Activated CD4-positive, alpha-beta T cell treated with anti-CD3 and anti-CD28 coated beads, Interleukin-2, amount 50 U/mL, for 24 hours (primary cell): ENCODE measurements at regions not wholly inside any gene's neighbourhood (a gene's known extent, or its start where the extent isn't known, plus 50 kb on each side); places are given as distances from the start of the nearest gene placed in this dataset.
"Not testable (repeated sequence)": the region's sequence is repeated elsewhere in the genome, so short reads cannot be mapped to it uniquely, and the experiment has no call there.

Experiments used
- DNase-seq, 2 donors: peaks; one replicate each; pipeline ENCODE4 v3.0.0-alpha.2; 2020; ENCODE audit warnings: low read depth in 1 of 2, low spot score in 1 of 2

DNA sequence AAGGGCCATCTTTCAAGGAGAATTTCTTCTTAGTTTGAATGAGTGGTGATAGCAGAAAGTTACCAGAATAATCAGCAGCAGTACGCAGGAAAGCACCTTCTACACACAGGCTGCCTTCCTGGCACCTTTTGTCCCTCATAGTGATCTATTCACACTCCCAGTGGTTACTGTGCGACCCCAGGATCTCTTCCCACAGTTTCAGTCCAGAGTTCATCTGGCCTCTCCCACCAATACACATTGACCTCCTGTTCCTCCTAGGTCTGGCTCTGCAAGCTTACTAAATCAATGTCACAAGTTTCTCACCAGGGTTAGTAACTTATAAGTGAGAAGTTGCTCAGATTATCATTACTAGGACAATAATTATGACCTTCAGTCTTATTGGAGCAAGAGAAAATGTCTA is 99.1 kb upstream of the PIK3R1 start:
- DNase-seq: no peak

GRCh38 chr5:68115584-68115983 is 100.0 kb upstream of the PIK3R1 start:
- no peak for DNase-seq

- no peak for DNase-seq
Measured at GRCh38 chr5:68114378-68115040, 101.0 kb upstream of the PIK3R1 start.

GRCh38 chr5:68112658-68113057 is 102.9 kb upstream of the PIK3R1 start:
- DNase-seq: no peak

DNA sequence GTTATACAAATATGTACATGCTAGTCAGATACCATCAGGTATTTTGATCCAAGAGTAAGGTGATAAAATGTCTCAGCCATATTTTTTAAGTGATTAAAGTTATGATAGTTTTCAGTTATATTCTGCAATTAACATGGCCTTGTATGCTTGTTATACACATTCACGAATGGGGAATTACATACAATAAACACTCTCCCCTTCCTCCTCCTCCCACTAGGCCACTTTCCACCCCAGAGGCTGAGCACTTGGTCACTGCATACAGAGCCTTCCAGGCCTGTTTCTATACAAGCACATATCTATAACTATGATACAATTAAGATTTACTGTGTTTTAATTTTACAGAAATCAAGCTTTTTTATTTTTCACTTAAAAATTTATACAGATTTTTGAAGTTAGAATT is 104.7 kb upstream of the PIK3R1 start:
- DNase-seq: no peak

DNA sequence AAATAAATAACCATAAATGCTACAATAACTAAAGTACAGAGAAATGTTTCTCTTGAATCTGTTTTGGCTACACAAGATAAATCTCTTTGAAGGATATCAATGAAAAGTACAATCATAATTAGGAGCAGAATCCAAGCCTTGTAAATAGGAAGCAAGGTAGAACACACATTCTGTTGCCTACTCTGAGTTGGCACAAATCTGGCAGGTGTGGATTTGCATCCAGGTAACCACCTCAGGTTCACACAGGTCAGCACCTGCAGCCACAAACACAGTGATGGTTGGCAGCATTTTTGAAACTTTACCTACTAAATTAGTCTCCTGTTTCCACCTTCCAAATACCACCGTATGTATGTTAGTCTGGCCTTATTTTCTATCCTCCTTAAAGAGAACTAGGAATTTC is 105.3 kb upstream of the PIK3R1 start:
- DNase-seq: no peak

DNA sequence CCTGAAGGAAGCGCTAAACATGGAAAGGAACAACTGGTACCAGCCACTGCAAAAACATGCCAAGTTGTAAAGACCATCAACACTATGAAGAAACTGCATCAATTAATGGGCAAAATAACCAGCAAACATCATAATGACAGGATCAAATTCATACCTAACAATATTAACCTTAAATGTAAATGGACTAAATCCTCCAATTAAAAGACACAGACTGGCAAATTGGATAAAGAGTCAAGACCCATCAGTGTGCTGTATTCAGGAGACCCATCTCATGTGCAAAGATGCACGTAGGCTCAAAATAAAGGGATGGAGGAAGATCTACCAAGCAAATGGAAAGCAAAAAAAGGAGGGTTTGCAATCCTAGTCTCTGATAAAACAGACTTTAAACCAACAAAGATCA is 111.3 kb upstream of the PIK3R1 start:
- not testable (repeated sequence) for DNase-seq

DNA sequence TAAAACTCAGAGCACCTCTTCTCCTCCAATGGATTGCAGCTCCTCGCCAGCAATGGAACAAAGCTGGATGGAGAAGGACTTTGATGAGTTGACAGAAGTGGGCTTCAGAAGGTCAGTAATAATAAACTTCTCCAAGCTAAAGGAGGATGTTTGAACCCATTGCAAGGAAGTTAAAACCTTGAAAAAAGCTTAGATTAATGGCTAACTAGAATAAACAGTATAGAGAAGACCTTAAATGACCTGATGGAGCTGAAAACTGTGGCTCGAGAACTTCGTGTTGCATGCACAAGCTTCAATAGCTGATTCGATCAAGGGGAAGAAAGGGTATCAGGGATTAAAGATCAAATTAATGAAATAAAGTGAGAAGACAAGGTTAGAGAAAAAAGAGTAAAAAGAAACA is 112.3 kb upstream of the PIK3R1 start:
- not testable (repeated sequence) for DNase-seq

- no peak for DNase-seq
Measured at GRCh38 chr5:68099327-68099726, 116.2 kb upstream of the PIK3R1 start.

GRCh38 chr5:68093455-68094159 is 121.9 kb upstream of the PIK3R1 start:
- no peak for DNase-seq

DNA sequence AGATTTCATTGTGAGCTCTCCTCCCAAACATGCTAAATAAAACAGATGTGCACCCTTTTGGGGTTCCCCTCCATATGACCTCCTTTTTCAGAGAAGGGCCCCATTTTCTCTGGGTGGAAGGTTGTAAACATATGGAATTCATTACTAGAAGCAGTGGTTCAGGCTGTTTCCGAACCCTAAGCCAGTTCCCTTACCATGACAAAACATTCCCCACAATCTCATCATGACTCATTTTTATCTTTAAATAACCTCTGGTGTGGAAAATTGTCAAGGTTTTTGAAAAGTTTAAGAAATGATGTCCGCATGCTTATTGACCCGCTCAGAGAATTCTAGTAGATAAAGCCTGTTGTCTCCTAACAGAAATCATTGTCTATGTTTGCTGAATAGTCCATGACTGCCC is 127.3 kb upstream of the PIK3R1 start:
- DNase-seq: no peak

GRCh38 chr5:68087866-68088265 is 127.7 kb upstream of the PIK3R1 start:
- no peak for DNase-seq

- DNase-seq: no peak
Measured at GRCh38 chr5:68086857-68087256, 128.7 kb upstream of the PIK3R1 start.

- DNase-seq: no peak
Measured at GRCh38 chr5:68086439-68086838, 129.1 kb upstream of the PIK3R1 start.

DNA sequence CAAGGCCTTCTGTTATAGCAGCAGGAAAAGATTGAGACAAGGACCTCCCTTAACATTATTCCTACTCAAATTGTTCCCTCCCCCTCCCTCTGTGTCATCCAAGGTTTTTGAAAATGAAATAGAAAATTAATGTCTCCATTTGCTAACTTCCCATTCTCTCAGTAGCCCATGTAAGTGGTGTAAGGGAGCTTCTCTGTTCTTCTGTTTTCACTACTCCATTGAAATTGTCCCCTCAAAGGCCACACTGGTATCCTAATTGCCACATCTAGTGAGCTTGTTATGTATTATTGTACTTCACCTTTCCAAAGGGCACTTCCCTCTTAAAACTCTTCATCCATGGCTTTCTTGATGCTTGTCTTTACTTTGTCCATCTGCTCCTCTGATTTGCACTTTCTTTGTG is 131.2 kb upstream of the PIK3R1 start:
- DNase-seq: no peak

- no peak for DNase-seq
Measured at GRCh38 chr5:68080282-68081050, 135.1 kb upstream of the PIK3R1 start.

DNA sequence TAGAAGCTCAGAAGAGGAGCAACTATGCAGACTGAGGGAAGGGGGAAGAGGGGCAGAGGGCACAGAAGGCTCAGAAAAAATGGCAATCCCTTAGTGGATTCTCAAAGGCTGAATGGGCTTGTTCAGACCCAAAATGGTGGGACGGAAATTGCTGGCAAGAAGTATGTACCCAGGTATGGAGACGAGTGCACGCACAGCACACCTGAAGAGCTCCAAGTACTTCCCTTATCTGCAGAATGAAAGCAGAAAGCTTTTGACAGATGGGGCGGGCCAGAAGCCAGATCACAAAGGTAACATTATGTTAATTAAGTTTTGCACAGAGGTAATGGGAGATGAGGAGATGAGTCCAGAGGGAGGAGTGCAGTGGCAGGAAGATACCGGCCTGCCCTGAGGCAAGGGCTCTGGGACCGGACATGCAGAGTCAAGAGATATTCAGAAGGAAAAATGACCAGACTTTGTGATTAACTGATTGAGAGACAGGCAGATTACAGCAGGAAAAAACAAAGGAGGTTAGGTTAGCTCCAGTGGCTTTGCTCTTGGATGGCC is 138.1 kb upstream of the PIK3R1 start:
- DNase-seq: no peak

- no peak for DNase-seq
Measured at GRCh38 chr5:68074633-68075032, 140.9 kb upstream of the PIK3R1 start.

GRCh38 chr5:68074048-68074632 is 141.4 kb upstream of the PIK3R1 start:
- no peak for DNase-seq

DNA sequence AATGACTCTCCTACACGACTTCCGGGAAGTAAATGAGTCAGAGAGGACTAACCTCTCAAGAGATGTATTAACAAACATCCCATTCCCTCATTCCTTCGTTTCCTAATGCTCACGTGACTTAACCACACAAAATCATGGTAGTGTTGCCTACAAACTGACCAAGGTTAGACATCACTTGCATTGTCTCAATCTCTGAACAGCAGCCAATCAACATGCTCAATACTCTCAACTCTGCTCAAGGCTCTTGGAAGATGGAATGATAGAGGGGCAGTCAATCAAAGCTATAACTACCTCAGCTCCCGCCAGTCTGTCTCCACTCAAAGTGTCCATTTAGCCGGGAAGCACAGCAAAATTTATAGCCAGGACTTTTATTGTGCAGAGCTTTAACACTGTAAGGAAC is 143.8 kb upstream of the PIK3R1 start:
- no peak for DNase-seq

- no peak for DNase-seq
Measured at GRCh38 chr5:68071282-68071632, 144.3 kb upstream of the PIK3R1 start.
